SK-N-SH treated with all-trans-retinoic acid at 6 μM for 48 hours (cell line): ENCODE measurements at regions not wholly inside any gene's neighbourhood (a gene's known extent, or its start where the extent isn't known, plus 50 kb on each side); places are given as distances from the start of the nearest gene placed in this dataset.

ENCODE experiments used
- ATAC-seq: fragments of 200-7000 bp; cut with Tn5 transposase; 3 replicates; pipeline ENCODE4 v1.9.1; 2020; ENCODE audit warnings: mild to moderate bottlenecking, moderate library complexity
- ARNTL ChIP-seq: fragments of 450-650 bp; formaldehyde crosslinking; IDR thresholded peaks from 2 replicates; pipeline ENCODE4 v1.5.0; 2020; ENCODE audit warnings: low read depth, mild to moderate bottlenecking, moderate library complexity, borderline replicate concordance
- BACH2 ChIP-seq: fragments of 250-450 bp; sonication (Bioruptor Pico); IDR thresholded peaks from 2 replicates; pipeline ENCODE4 v1.9.0; 2021; ENCODE audit warnings: mild to moderate bottlenecking, borderline replicate concordance
- CSDC2 ChIP-seq: fragments of 250-450 bp; sonication (Bioruptor Pico); IDR thresholded peaks from 2 replicates; pipeline ENCODE4 v1.5.0; 2020; ENCODE audit warnings: mild to moderate bottlenecking, moderate library complexity
- ESRRG ChIP-seq: fragments of 250-450 bp; sonication (Bioruptor Pico); IDR thresholded peaks from 2 replicates; pipeline ENCODE4 v1.6.1; 2021; ENCODE audit warnings: mild to moderate bottlenecking
- GLIS3 ChIP-seq: fragments of 250-450 bp; sonication (Bioruptor Pico); IDR thresholded peaks from 2 replicates; pipeline ENCODE4 v1.5.0; 2020; ENCODE audit warnings: mild to moderate bottlenecking, moderate library complexity
- ISL1 ChIP-seq: fragments of 250-450 bp; sonication (Bioruptor Pico); IDR thresholded peaks from 2 replicates; pipeline ENCODE4 v2.1.2; 2022; ENCODE audit warnings: mild to moderate bottlenecking, moderate library complexity
- OSR1 ChIP-seq: fragments of 250-450 bp; sonication (Bioruptor Pico); IDR thresholded peaks from 2 replicates; pipeline ENCODE4 v1.8.0; 2022; ENCODE audit warnings: moderate library complexity, mild to moderate bottlenecking, inconsistent platforms
- PPARA ChIP-seq: fragments of 250-450 bp; sonication (Bioruptor Pico); IDR thresholded peaks from 2 replicates; pipeline ENCODE4 v1.5.0; 2020; ENCODE audit warnings: mild to moderate bottlenecking, borderline replicate concordance
- RARB ChIP-seq: fragments of 250-450 bp; sonication (Bioruptor Pico); IDR thresholded peaks from 2 replicates; pipeline ENCODE4 v1.8.0; 2021; ENCODE audit warnings: mild to moderate bottlenecking, moderate library complexity
- SNAI2 ChIP-seq: fragments of 250-450 bp; sonication (Bioruptor Pico); IDR thresholded peaks from 2 replicates; pipeline ENCODE4 v1.5.0; 2020; ENCODE audit warnings: mild to moderate bottlenecking, moderate library complexity
- TCF4 ChIP-seq: fragments of 250-450 bp; sonication (Bioruptor Pico); IDR thresholded peaks from 2 replicates; pipeline ENCODE4 v1.8.0; 2021; ENCODE audit warnings: mild to moderate bottlenecking, moderate library complexity, borderline replicate concordance
- TOX ChIP-seq: fragments of 250-450 bp; sonication (Bioruptor Pico); IDR thresholded peaks from 2 replicates; pipeline ENCODE4 v1.8.0; 2021; ENCODE audit warnings: mild to moderate bottlenecking, moderate library complexity, borderline replicate concordance
- ZC3H10 ChIP-seq: fragments of 250-450 bp; sonication (Bioruptor Pico); IDR thresholded peaks from 2 replicates; pipeline ENCODE4 v1.5.1; 2021; ENCODE audit warnings: mild to moderate bottlenecking, moderate library complexity
- ZFP3 ChIP-seq: fragments of 250-450 bp; sonication (Bioruptor Pico); IDR thresholded peaks from 2 replicates; pipeline ENCODE4 v1.5.0; 2020; ENCODE audit warnings: mild to moderate bottlenecking, moderate library complexity
- ZFP30 ChIP-seq: fragments of 450-650 bp; formaldehyde crosslinking; IDR thresholded peaks from 2 replicates; pipeline ENCODE4 v1.5.0; 2022; ENCODE audit warnings: mild to moderate bottlenecking, moderate library complexity
- ZNF70 ChIP-seq: fragments of 450-650 bp; formaldehyde crosslinking; IDR thresholded peaks from 2 replicates; pipeline ENCODE4 v1.5.0; 2020; ENCODE audit warnings: mild to moderate bottlenecking, moderate library complexity
- TF ChIP-seq, protein P1 (sequence below): fragments of 250-450 bp; sonication (Bioruptor Pico); IDR thresholded peaks from 2 replicates; pipeline ENCODE4 v1.5.1; 2020; ENCODE audit warnings: low read depth, mild to moderate bottlenecking, moderate library complexity
- TF ChIP-seq, protein P2 (sequence below): fragments of 250-450 bp; sonication (Bioruptor Pico); IDR thresholded peaks from 2 replicates; pipeline ENCODE4 v1.8.0; 2020; ENCODE audit warnings: mild to moderate bottlenecking, moderate library complexity, borderline replicate concordance
- TF ChIP-seq, protein P3 (sequence below): fragments of 250-450 bp; sonication (Bioruptor Pico); IDR thresholded peaks from 2 replicates; pipeline ENCODE4 v1.5.0; 2020; ENCODE audit warnings: mild to moderate bottlenecking, moderate library complexity
- TF ChIP-seq, protein P4 (sequence below): fragments of 250-450 bp; sonication (Bioruptor Pico); IDR thresholded peaks from 2 replicates; pipeline ENCODE4 v1.8.0; 2021; ENCODE audit warnings: low read depth, mild to moderate bottlenecking, moderate library complexity, borderline replicate concordance

DNA sequence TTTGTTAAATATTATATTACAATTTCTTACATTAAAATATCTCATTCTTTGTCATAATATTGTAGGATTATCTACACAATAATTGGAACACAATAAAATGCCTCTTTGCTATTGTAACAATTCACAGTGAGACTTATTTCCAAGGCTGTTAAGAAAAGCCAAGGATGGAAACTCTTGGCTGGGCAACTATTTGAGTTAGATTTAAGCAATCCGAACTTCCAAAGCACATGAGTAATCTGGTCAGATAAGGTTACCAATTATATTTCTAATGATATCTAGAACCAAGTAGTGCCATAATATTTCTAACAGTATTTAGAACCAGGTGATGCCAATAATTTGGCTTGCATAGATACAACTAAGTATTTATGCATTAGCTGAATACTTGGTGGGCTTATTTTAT is 154.7 kb upstream of the KCNK2 start:
- no peak for TF ChIP-seq ZNF70 (CRISPR knock-in tag)
- TF ChIP-seq SNAI2 (CRISPR knock-in tag) = no peak
- TF ChIP-seq ZC3H10 (CRISPR knock-in tag) = no peak
- TF ChIP-seq, protein P1, sequence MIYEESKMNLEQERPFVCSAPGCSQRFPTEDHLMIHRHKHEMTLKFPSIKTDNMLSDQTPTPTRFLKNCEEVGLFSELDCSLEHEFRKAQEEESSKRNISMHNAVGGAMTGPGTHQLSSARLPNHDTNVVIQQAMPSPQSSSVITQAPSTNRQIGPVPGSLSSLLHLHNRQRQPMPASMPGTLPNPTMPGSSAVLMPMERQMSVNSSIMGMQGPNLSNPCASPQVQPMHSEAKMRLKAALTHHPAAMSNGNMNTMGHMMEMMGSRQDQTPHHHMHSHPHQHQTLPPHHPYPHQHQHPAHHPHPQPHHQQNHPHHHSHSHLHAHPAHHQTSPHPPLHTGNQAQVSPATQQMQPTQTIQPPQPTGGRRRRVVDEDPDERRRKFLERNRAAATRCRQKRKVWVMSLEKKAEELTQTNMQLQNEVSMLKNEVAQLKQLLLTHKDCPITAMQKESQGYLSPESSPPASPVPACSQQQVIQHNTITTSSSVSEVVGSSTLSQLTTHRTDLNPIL (CRISPR knock-in tag) = no peak
- TF ChIP-seq, protein P2, sequence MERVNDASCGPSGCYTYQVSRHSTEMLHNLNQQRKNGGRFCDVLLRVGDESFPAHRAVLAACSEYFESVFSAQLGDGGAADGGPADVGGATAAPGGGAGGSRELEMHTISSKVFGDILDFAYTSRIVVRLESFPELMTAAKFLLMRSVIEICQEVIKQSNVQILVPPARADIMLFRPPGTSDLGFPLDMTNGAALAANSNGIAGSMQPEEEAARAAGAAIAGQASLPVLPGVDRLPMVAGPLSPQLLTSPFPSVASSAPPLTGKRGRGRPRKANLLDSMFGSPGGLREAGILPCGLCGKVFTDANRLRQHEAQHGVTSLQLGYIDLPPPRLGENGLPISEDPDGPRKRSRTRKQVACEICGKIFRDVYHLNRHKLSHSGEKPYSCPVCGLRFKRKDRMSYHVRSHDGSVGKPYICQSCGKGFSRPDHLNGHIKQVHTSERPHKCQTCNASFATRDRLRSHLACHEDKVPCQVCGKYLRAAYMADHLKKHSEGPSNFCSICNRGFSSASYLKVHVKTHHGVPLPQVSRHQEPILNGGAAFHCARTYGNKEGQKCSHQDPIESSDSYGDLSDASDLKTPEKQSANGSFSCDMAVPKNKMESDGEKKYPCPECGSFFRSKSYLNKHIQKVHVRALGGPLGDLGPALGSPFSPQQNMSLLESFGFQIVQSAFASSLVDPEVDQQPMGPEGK = no peak
- TF ChIP-seq, protein P3, sequence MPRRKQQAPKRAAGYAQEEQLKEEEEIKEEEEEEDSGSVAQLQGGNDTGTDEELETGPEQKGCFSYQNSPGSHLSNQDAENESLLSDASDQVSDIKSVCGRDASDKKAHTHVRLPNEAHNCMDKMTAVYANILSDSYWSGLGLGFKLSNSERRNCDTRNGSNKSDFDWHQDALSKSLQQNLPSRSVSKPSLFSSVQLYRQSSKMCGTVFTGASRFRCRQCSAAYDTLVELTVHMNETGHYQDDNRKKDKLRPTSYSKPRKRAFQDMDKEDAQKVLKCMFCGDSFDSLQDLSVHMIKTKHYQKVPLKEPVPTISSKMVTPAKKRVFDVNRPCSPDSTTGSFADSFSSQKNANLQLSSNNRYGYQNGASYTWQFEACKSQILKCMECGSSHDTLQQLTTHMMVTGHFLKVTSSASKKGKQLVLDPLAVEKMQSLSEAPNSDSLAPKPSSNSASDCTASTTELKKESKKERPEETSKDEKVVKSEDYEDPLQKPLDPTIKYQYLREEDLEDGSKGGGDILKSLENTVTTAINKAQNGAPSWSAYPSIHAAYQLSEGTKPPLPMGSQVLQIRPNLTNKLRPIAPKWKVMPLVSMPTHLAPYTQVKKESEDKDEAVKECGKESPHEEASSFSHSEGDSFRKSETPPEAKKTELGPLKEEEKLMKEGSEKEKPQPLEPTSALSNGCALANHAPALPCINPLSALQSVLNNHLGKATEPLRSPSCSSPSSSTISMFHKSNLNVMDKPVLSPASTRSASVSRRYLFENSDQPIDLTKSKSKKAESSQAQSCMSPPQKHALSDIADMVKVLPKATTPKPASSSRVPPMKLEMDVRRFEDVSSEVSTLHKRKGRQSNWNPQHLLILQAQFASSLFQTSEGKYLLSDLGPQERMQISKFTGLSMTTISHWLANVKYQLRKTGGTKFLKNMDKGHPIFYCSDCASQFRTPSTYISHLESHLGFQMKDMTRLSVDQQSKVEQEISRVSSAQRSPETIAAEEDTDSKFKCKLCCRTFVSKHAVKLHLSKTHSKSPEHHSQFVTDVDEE (CRISPR knock-in tag) = no peak
- TF ChIP-seq ZFP30 (CRISPR knock-in tag) = no peak
- no peak for TF ChIP-seq CSDC2 (CRISPR knock-in tag)
- no peak for TF ChIP-seq ARNTL (CRISPR knock-in tag)
- TF ChIP-seq RARB (CRISPR knock-in tag) = no peak
- ATAC-seq = no peak

DNA sequence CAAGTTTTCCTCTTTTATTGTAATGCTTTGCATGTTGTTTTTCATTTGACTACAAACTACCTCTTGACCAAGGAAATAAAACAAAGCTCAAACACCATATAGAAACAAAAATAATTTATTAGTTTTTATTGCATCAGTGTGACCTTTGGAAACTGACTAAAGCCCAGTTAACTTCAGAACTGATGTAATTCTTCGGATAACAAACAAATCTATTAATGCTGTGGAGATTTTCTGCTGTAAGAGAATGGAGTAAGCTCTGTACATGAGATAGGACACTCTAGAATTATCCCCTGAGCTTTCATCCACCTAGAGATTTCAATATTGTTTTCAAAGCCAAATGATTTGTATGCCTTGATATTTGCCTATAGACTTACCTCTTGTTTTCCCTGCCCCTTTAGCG is 154.0 kb upstream of the KCNK2 start:
- TF ChIP-seq PPARA (CRISPR knock-in tag) = no peak
- TF ChIP-seq, protein P1 (CRISPR knock-in tag) = no peak
- TF ChIP-seq ZFP3 (CRISPR knock-in tag) = no peak
- TF ChIP-seq ISL1 = no peak
- TF ChIP-seq ZFP30 (CRISPR knock-in tag) = no peak
- TF ChIP-seq OSR1 (CRISPR knock-in tag) = no peak
- no peak for TF ChIP-seq TCF4 (CRISPR knock-in tag)
- TF ChIP-seq, protein P4, sequence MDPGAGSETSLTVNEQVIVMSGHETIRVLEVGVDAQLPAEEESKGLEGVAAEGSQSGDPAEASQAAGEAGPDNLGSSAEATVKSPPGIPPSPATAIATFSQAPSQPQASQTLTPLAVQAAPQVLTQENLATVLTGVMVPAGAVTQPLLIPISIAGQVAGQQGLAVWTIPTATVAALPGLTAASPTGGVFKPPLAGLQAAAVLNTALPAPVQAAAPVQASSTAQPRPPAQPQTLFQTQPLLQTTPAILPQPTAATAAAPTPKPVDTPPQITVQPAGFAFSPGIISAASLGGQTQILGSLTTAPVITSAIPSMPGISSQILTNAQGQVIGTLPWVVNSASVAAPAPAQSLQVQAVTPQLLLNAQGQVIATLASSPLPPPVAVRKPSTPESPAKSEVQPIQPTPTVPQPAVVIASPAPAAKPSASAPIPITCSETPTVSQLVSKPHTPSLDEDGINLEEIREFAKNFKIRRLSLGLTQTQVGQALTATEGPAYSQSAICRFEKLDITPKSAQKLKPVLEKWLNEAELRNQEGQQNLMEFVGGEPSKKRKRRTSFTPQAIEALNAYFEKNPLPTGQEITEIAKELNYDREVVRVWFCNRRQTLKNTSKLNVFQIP (CRISPR knock-in tag) = no peak
- TF ChIP-seq, protein P3 (CRISPR knock-in tag) = no peak
- TF ChIP-seq BACH2 (CRISPR knock-in tag) = no peak
- no peak for TF ChIP-seq GLIS3 (CRISPR knock-in tag)
- no peak for TF ChIP-seq TOX
- TF ChIP-seq SNAI2 (CRISPR knock-in tag) = no peak
- no peak for TF ChIP-seq RARB (CRISPR knock-in tag)
- TF ChIP-seq ESRRG (CRISPR knock-in tag) = no peak
- no peak for TF ChIP-seq CSDC2 (CRISPR knock-in tag)
- no peak for TF ChIP-seq ZNF70 (CRISPR knock-in tag)
- TF ChIP-seq, all 23 proteins: peak for 0

More for the DNA sequence above, 154.0 kb upstream of the KCNK2 start:
- ATAC-seq = no peak
